Smooth muscle cell (in vitro differentiated cells): ENCODE measurements at regions not wholly inside any gene's neighbourhood (a gene's known extent, or its start where the extent isn't known, plus 50 kb on each side); places are given as distances from the start of the nearest gene placed in this dataset.
"Not testable (repeated sequence)": the region's sequence is repeated elsewhere in the genome, so short reads cannot be mapped to it uniquely, and the experiment has no call there.

Experiments used
- DNase-seq: peaks from one replicate; lab custom pipeline; 2025; ENCODE audit not compliant: unreplicated experiment; lab: John Stamatoyannopoulos, UW
- H2AFZ ChIP-seq: fragments of 200-600 bp; sonication (generic); 2 replicates; pipeline ENCODE4 v1.6.0; 2016; ENCODE audit warnings: antibody characterized with exemption, low read depth, mild to moderate bottlenecking
- H3F3A ChIP-seq: fragments of 200-600 bp; sonication (generic); 2 replicates; pipeline ENCODE4 v1.6.0; 2017; ENCODE audit warnings: antibody characterized with exemption, low read depth
- H3K27ac ChIP-seq: fragments of 200-600 bp; sonication (generic); 2 replicates; pipeline ENCODE4 v1.5.1; 2016; ENCODE audit warnings: low read depth, mild to moderate bottlenecking
- H3K27me3 ChIP-seq: fragments of 200-600 bp; sonication (generic); 2 replicates; pipeline ENCODE4 v1.6.1; 2016; ENCODE audit warnings: low read depth, mild to moderate bottlenecking
- H3K36me3 ChIP-seq: fragments of 200-600 bp; sonication (generic); 2 replicates; pipeline ENCODE4 v1.5.1; 2016; ENCODE audit warnings: low read depth
- H3K4me1 ChIP-seq: fragments of 200-600 bp; sonication (generic); 2 replicates; pipeline ENCODE4 v1.5.1; 2016; ENCODE audit warnings: low read depth
- H3K4me2 ChIP-seq: fragments of 200-600 bp; sonication (generic); 2 replicates; pipeline ENCODE4 v1.6.0; 2016; ENCODE audit warnings: mild to moderate bottlenecking
- H3K4me3 ChIP-seq: fragments of 200-600 bp; sonication (generic); 2 replicates; pipeline ENCODE4 v1.5.1; 2016; ENCODE audit warnings: mild to moderate bottlenecking
- H3K79me2 ChIP-seq: fragments of 200-600 bp; sonication (generic); 2 replicates; pipeline ENCODE4 v1.6.0; 2016; ENCODE audit warnings: low read depth, mild to moderate bottlenecking
- H3K9ac ChIP-seq: fragments of 200-600 bp; sonication (generic); 2 replicates; pipeline ENCODE4 v1.6.0; 2016; ENCODE audit warnings: low read depth
- H3K9me3 ChIP-seq: fragments of 200-600 bp; sonication (generic); replicated peaks from 2 replicates; pipeline ENCODE4 v1.5.1; 2016; ENCODE audit warnings: low read depth
- H4K20me1 ChIP-seq: fragments of 200-600 bp; sonication (generic); 2 replicates; pipeline ENCODE4 v1.6.0; 2016; ENCODE audit warnings: low read depth
- WGBS: methylation state at CpG from one replicate; pipeline ENCODE4 v1.1.7; 2016; ENCODE audit warnings: low lambda C conversion rate; 5-methylcytosine and 5-hydroxymethylcytosine counted together
- TF ChIP-seq, protein P1 (sequence below): fragments of 200-600 bp; sonication (generic); IDR thresholded peaks from 2 replicates; pipeline ENCODE4 v1.5.1; 2017; ENCODE audit warnings: borderline replicate concordance, mild to moderate bottlenecking, antibody characterized with exemption; ENCODE audit not compliant: insufficient read depth, poor library complexity, severe bottlenecking

- Histone ChIP-seq H3K4me2 (no peak overlapping the region), H3K4me3 (no peak overlapping the region), H2AFZ (no peak overlapping the region), H3K9me3 (no peaks in the 10 kb centered on the region), H3K36me3 (no peaks in the 10 kb centered on the region), H3K9ac (no peak overlapping the region), H3K4me1 (no peaks in the 10 kb centered on the region), H4K20me1 (no peaks in the 10 kb centered on the region), H3K79me2 (no peaks in the 10 kb centered on the region), H3F3A (no peaks in the 10 kb centered on the region), H3K27me3 (no peaks in the 10 kb centered on the region), H3K27ac (no peak overlapping the region)
- TF ChIP-seq, protein P1, sequence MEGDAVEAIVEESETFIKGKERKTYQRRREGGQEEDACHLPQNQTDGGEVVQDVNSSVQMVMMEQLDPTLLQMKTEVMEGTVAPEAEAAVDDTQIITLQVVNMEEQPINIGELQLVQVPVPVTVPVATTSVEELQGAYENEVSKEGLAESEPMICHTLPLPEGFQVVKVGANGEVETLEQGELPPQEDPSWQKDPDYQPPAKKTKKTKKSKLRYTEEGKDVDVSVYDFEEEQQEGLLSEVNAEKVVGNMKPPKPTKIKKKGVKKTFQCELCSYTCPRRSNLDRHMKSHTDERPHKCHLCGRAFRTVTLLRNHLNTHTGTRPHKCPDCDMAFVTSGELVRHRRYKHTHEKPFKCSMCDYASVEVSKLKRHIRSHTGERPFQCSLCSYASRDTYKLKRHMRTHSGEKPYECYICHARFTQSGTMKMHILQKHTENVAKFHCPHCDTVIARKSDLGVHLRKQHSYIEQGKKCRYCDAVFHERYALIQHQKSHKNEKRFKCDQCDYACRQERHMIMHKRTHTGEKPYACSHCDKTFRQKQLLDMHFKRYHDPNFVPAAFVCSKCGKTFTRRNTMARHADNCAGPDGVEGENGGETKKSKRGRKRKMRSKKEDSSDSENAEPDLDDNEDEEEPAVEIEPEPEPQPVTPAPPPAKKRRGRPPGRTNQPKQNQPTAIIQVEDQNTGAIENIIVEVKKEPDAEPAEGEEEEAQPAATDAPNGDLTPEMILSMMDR: no peak
- no peak for DNase-seq
- WGBS: 94% methylated on average over 3 of the region's 3 CpGs
These were observed 923.9 kb upstream of the MAN1A1 start for GRCh38 chr6:120273411-120273810.

DNA sequence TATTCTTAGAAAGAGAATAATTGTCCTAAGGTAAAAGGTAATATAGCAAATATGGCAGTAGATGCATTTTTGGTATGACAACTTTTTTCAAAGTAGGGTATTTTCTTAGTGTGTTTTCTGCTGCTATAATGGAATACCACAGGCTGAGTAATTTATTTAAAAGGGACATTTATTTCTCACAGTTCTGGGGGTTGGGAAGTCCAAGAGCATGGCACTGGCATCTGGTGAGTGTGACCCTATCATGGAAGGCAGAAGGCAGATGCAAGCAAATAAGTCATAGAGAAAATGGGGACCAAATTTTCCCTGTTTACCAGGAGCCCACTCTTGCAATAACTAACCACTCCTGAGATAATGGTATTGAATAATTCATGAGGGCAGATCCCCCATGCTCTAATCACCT lies 922.5 kb upstream of the MAN1A1 start:
- DNase-seq: no peak
- no peaks in the 10 kb centered on the region for H3K79me2 ChIP-seq
- H3K4me1 ChIP-seq: no peaks in the 10 kb centered on the region
- H3K9me3 ChIP-seq: no peaks in the 10 kb centered on the region
- no peak overlapping the region for H3K27ac ChIP-seq
- TF ChIP-seq, protein P1: no peak
- H3K4me2 ChIP-seq: no peak overlapping the region
- H2AFZ ChIP-seq: no peak overlapping the region
- H4K20me1 ChIP-seq: no peaks in the 10 kb centered on the region
- no peak overlapping the region for H3K9ac ChIP-seq
- no peak overlapping the region for H3K4me3 ChIP-seq
- H3K27me3 ChIP-seq: no peaks in the 10 kb centered on the region
- no peaks in the 10 kb centered on the region for H3K36me3 ChIP-seq
- H3F3A ChIP-seq: no peaks in the 10 kb centered on the region

DNA sequence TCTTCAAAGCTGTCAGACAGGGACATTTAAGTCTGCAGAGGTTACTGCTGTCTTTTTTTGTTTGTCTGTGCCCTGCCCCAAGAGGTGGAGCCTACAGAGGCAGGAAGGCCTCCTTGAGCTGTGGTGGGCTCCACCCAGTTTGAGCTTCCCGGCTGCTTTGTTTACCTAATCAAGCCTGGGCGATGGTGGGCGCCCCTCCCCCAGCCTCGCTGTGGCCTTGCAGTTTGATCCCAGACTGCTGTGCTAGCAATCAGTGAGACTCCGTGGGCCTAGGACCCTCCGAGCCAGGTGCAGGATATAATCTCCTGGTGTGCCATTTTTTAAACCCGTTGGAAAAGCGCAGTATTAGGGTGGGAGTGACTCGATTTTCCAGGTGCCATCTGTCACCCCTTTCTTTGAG lies 918.7 kb upstream of the MAN1A1 start:
- WGBS: 94% methylated on average over 9 of the region's 9 CpGs
- H3K9me3 ChIP-seq, H3K9ac ChIP-seq, H3K27ac ChIP-seq, H4K20me1 ChIP-seq, H3K4me1 ChIP-seq, H3F3A ChIP-seq, H3K4me2 ChIP-seq, H3K79me2 ChIP-seq, DNase-seq, H3K4me3 ChIP-seq, H2AFZ ChIP-seq, H3K36me3 ChIP-seq, H3K27me3 ChIP-seq: not testable (repeated sequence)

GRCh38 chr6:120262354-120262753 lies 912.8 kb upstream of the MAN1A1 start:
- Histone ChIP-seq H3F3A (no peaks in the 10 kb centered on the region), H3K27ac (no peak overlapping the region), H3K4me2 (no peak overlapping the region), H3K79me2 (no peaks in the 10 kb centered on the region), H3K27me3 (no peaks in the 10 kb centered on the region), H3K4me3 (no peak overlapping the region), H3K9ac (no peak overlapping the region), H3K36me3 (no peaks in the 10 kb centered on the region), H4K20me1 (no peaks in the 10 kb centered on the region), H2AFZ (no peak overlapping the region), H3K4me1 (no peaks in the 10 kb centered on the region), H3K9me3 (no peaks in the 10 kb centered on the region)
- DNase-seq: no peak
- WGBS: 86% methylated on average over 2 of the region's 2 CpGs
- TF ChIP-seq, protein P1: no peak
